H9 (cell line): ENCODE measurements at regions not wholly inside any gene's neighbourhood (a gene's known extent, or its start where the extent isn't known, plus 50 kb on each side); places are given as distances from the start of the nearest gene placed in this dataset.

ENCODE experiments used
- DNase-seq: peaks from one replicate; pipeline ENCODE4 v3.0.0-alpha.2; 2017
- H2AFZ ChIP-seq: one replicate; pipeline ENCODE4 v1.6.1; 2013; ENCODE audit warnings: mild to moderate bottlenecking, low read length, control low read depth, moderate library complexity
- H2AK5ac ChIP-seq: 2 replicates; pipeline ENCODE4 v1.6.1; 2013; ENCODE audit warnings: low read length, control low read depth, mixed read lengths; ENCODE audit not compliant: insufficient read length
- H2BK120ac ChIP-seq: one replicate; pipeline ENCODE4 v1.6.1; 2013; ENCODE audit warnings: low read depth, mild to moderate bottlenecking, low read length, control low read depth, inconsistent platforms; ENCODE audit not compliant: poor library complexity, severe bottlenecking
- H2BK12ac ChIP-seq: 2 replicates; pipeline ENCODE4 v1.6.1; 2013; ENCODE audit warnings: low read length, control low read depth, mixed read lengths, low read depth; ENCODE audit not compliant: insufficient read length
- H2BK15ac ChIP-seq: 2 replicates; pipeline ENCODE4 v1.6.1; 2013; ENCODE audit warnings: low read depth, low read length, control low read depth
- H2BK20ac ChIP-seq: one replicate; pipeline ENCODE4 v1.6.1; 2013; ENCODE audit warnings: low read depth, mild to moderate bottlenecking, low read length, control low read depth, inconsistent platforms; ENCODE audit not compliant: poor library complexity, severe bottlenecking
- H2BK5ac ChIP-seq: 2 replicates; pipeline ENCODE4 v1.6.1; 2013; ENCODE audit warnings: low read length, control low read depth, mixed read lengths; ENCODE audit not compliant: insufficient read length
- H3K14ac ChIP-seq: 2 replicates; pipeline ENCODE4 v1.6.1; 2013; ENCODE audit warnings: low read length, control low read depth; ENCODE audit not compliant: insufficient read depth
- H3K18ac ChIP-seq: 2 replicates; pipeline ENCODE4 v1.6.1; 2013; ENCODE audit warnings: low read depth, mild to moderate bottlenecking, mixed read lengths, low read length, control low read depth; ENCODE audit not compliant: insufficient read length
- H3K23ac ChIP-seq: 2 replicates; pipeline ENCODE4 v1.6.1; 2013; ENCODE audit warnings: low read length, control low read depth, mixed read lengths, low read depth; ENCODE audit not compliant: insufficient read length
- H3K23me2 ChIP-seq: 2 replicates; pipeline ENCODE4 v1.6.1; 2013; ENCODE audit warnings: low read depth, mild to moderate bottlenecking, mixed read lengths, low read length, control low read depth; ENCODE audit not compliant: insufficient read length, poor library complexity, severe bottlenecking
- H3K27ac ChIP-seq: 2 replicates; pipeline ENCODE4 v1.5.1; 2013; ENCODE audit warnings: low read length, control low read depth, mixed read lengths, low read depth; ENCODE audit not compliant: insufficient read length
- H3K27me3 ChIP-seq: 2 replicates; pipeline ENCODE4 v1.6.1; 2013; ENCODE audit warnings: low read length, control low read depth, inconsistent platforms; ENCODE audit not compliant: insufficient read depth
- H3K4ac ChIP-seq: 2 replicates; pipeline ENCODE4 v1.6.1; 2013; ENCODE audit warnings: low read depth, mild to moderate bottlenecking, control low read depth, inconsistent platforms, low read length, moderate library complexity
- H3K4me1 ChIP-seq: 2 replicates; pipeline ENCODE4 v1.6.1; 2013; ENCODE audit warnings: low read length, control low read depth, inconsistent platforms; ENCODE audit not compliant: insufficient read depth
- H3K4me2 ChIP-seq: 2 replicates; pipeline ENCODE4 v1.6.1; 2013; ENCODE audit warnings: low read length, control low read depth, mixed read lengths; ENCODE audit not compliant: insufficient read length, insufficient read depth
- H3K56ac ChIP-seq: 2 replicates; pipeline ENCODE4 v1.6.1; 2013; ENCODE audit warnings: low read depth, mild to moderate bottlenecking, mixed read lengths, low read length, control low read depth; ENCODE audit not compliant: insufficient read length
- H3K79me1 ChIP-seq: 2 replicates; pipeline ENCODE4 v1.6.1; 2013; ENCODE audit warnings: low read depth, mild to moderate bottlenecking, moderate library complexity, low read length, control low read depth, inconsistent platforms; ENCODE audit not compliant: insufficient read depth, poor library complexity, severe bottlenecking
- H3K79me2 ChIP-seq: 2 replicates; pipeline ENCODE4 v1.6.1; 2013; ENCODE audit warnings: low read length, control low read depth, inconsistent platforms; ENCODE audit not compliant: insufficient read depth
- H3K9ac ChIP-seq: 2 replicates; pipeline ENCODE4 v1.6.1; 2013; ENCODE audit warnings: low read length, control low read depth, mixed read lengths; ENCODE audit not compliant: insufficient read length; ENCODE audit errors: extremely low read depth
- H3K9me3 ChIP-seq: one replicate; pipeline ENCODE4 v1.6.1; 2013; ENCODE audit warnings: low read depth, low read length, inconsistent platforms; ENCODE audit not compliant: control insufficient read depth
- H3T11ph ChIP-seq: one replicate; pipeline ENCODE4 v1.6.1; 2013; ENCODE audit warnings: mild to moderate bottlenecking, low read length, control low read depth, inconsistent platforms
- H4K20me1 ChIP-seq: one replicate; pipeline ENCODE4 v1.6.1; 2013; ENCODE audit not compliant: control insufficient read depth, insufficient read length, insufficient read depth
- H4K5ac ChIP-seq: 2 replicates; pipeline ENCODE4 v1.6.1; 2013; ENCODE audit warnings: low read depth, mild to moderate bottlenecking, mixed read lengths, low read length, control low read depth; ENCODE audit not compliant: insufficient read length
- H4K8ac ChIP-seq: replicated peaks from 2 replicates; pipeline ENCODE4 v1.6.1; 2013; ENCODE audit warnings: low read length, control low read depth, mixed read lengths, low read depth; ENCODE audit not compliant: insufficient read length
- H4K91ac ChIP-seq: 2 replicates; pipeline ENCODE4 v1.6.1; 2013; ENCODE audit warnings: low read depth, mild to moderate bottlenecking, moderate library complexity, mixed read lengths, low read length, control low read depth; ENCODE audit not compliant: insufficient read length
- H3K27ac Mint-ChIP-seq, 3 experiments: 2 replicates in 2 of 3; 3 replicates in 1 of 3; pipeline ENCODE4 v1.8.0; 2020 to 2021; ENCODE audit warnings: mixed read lengths in 3 of 3, mild to moderate bottlenecking in 1 of 3, moderate library complexity in 1 of 3
- H3K27me3 Mint-ChIP-seq: 2 replicates; pipeline ENCODE4 v1.8.0; 2021; ENCODE audit warnings: low read depth, mild to moderate bottlenecking, moderate library complexity, mixed read lengths
- H3K36me3 Mint-ChIP-seq, 3 experiments: 2 replicates in 2 of 3; 3 replicates in 1 of 3; pipeline ENCODE4 v1.8.0; 2020 to 2021; ENCODE audit warnings: low read depth in 3 of 3, mixed read lengths in 3 of 3; ENCODE audit not compliant: insufficient read depth in 1 of 3
- H3K4me1 Mint-ChIP-seq, 2 experiments: 2 replicates each; pipeline ENCODE4 v1.8.0; 2020; ENCODE audit warnings: mixed read lengths in 2 of 2
- H3K4me3 Mint-ChIP-seq, 2 experiments: 2 replicates in 1 of 2; 3 replicates in 1 of 2; pipeline ENCODE4 v1.8.0; 2020 to 2021; ENCODE audit warnings: mild to moderate bottlenecking in 2 of 2, mixed read lengths in 2 of 2, moderate library complexity in 1 of 2
- H3K9me3 Mint-ChIP-seq, 2 experiments: 2 replicates in 1 of 2; 3 replicates in 1 of 2; pipeline ENCODE4 v1.8.0; 2020; ENCODE audit warnings: mild to moderate bottlenecking in 2 of 2, mixed read lengths in 2 of 2, moderate library complexity in 1 of 2
- WGBS: extraction: QIAGEN DNeasy Blood & Tissue Kit; methylation state at CpG from one replicate; pipeline ENCODE4 v1.1.7; 2013; ENCODE audit warnings: missing lambda C conversion rate, low lambda C conversion rate, mixed read lengths; ENCODE audit not compliant: insufficient read length; ENCODE audit errors: extremely low coverage; 5-methylcytosine and 5-hydroxymethylcytosine counted together
- TF ChIP-seq, protein P1 (sequence below): fragments of 200-600 bp; sonication (generic); conservative IDR thresholded peaks from 3 replicates; pipeline ENCODE4 v1.8.0; 2021; ENCODE audit warnings: antibody characterized with exemption, mild to moderate bottlenecking

DNA sequence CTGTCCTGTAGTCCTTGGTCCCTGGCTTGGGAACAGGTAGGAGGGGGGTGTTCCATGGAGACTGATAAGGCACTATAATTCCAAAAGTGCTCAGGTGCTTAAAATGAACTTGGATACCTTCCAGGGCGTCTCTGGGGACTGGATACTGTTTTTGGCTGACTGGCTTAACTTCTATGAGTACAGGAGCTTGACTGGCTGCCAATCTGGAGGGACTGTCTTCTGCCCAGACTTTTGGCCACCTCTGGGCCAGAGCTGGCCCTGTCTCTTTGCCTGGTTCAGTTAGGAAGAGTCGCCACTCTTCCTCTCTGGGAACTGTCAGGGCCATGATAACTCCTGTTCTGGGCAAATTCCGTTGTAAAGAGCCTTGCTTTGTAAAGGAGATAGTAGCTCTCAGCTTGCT lies 407.0 kb downstream of the TGFB2 start:
- no CpG with 5 or more reads among the region's 3 CpGs for WGBS
- no peaks in the 10 kb centered on the region for H3K27me3 ChIP-seq
- H3K79me2 ChIP-seq: no peaks in the 10 kb centered on the region
- H2AK5ac ChIP-seq: no peak overlapping the region
- H2BK5ac ChIP-seq: no peak overlapping the region
- H2BK12ac ChIP-seq: no peak overlapping the region
- H3K27ac ChIP-seq: no peak overlapping the region
- no peak overlapping the region for H4K8ac ChIP-seq
- Mint-ChIP-seq H3K27ac (no peak overlapping the region), H3K4me1 (peaks cover 0 to 7% of the 10 kb centered on the region in 2 experiments; a peak in 2 of 4 replicates), H3K36me3 (0 out of 7 replicates have a peak, but pooled peaks cover 0 to under 1% (median 0%) of the 10 kb centered on the region in 3 experiments), H3K9me3 (peaks cover 2 to 4% of the 10 kb centered on the region in 2 experiments; a peak in 4 of 5 replicates), H3K4me3 (no peak overlapping the region), H3K27me3 (no peaks in the 10 kb centered on the region)
- H3K56ac ChIP-seq: no peak overlapping the region
- no peak overlapping the region for H2BK15ac ChIP-seq
- no peak overlapping the region for H3K14ac ChIP-seq
- H4K5ac ChIP-seq: no peak overlapping the region
- H3K18ac ChIP-seq: no peak overlapping the region
- no peaks in the 10 kb centered on the region for H3K23me2 ChIP-seq
- no peak overlapping the region for H3K9ac ChIP-seq
- TF ChIP-seq, protein P1, sequence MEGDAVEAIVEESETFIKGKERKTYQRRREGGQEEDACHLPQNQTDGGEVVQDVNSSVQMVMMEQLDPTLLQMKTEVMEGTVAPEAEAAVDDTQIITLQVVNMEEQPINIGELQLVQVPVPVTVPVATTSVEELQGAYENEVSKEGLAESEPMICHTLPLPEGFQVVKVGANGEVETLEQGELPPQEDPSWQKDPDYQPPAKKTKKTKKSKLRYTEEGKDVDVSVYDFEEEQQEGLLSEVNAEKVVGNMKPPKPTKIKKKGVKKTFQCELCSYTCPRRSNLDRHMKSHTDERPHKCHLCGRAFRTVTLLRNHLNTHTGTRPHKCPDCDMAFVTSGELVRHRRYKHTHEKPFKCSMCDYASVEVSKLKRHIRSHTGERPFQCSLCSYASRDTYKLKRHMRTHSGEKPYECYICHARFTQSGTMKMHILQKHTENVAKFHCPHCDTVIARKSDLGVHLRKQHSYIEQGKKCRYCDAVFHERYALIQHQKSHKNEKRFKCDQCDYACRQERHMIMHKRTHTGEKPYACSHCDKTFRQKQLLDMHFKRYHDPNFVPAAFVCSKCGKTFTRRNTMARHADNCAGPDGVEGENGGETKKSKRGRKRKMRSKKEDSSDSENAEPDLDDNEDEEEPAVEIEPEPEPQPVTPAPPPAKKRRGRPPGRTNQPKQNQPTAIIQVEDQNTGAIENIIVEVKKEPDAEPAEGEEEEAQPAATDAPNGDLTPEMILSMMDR: no peak
- H3T11ph ChIP-seq: no peak overlapping the region
- no peaks in the 10 kb centered on the region for H3K4me1 ChIP-seq
- H4K20me1 ChIP-seq: no peaks in the 10 kb centered on the region
- H3K9me3 ChIP-seq: no peaks in the 10 kb centered on the region
- DNase-seq: no peak
- no peak overlapping the region for H4K91ac ChIP-seq
- H2BK120ac ChIP-seq: no peak overlapping the region
- no peak overlapping the region for H2AFZ ChIP-seq
- no peaks in the 10 kb centered on the region for H3K79me1 ChIP-seq
- no peak overlapping the region for H3K4me2 ChIP-seq
- no peak overlapping the region for H2BK20ac ChIP-seq
- no peak overlapping the region for H3K4ac ChIP-seq
- no peak overlapping the region for H3K23ac ChIP-seq
